ENCODE measurements at regions not wholly inside any gene's neighbourhood (a gene's known extent, or its start where the extent isn't known, plus 50 kb on each side); places are given as distances from the start of the nearest gene placed in this dataset.
A peak's percentile ranks its signal among the peaks of the same experiment; 100 is the strongest.

- WGBS (ENCODE audit: low lambda C conversion rate) = 7% methylated on average over 11 of the region's 11 CpGs
- ChIA-PET CTCF (interaction anchor here (0.8 to 2.4 kb wide), 7 partner anchors 15 to 179 kb away, joined by 3 to 14 read pairs (median 3); no protein-coding TSS in a partner anchor), POLR2A (no interaction called here)
- Histone ChIP-seq H3K9me3 (no peaks in the 10 kb centered on the region), H3K36me3 (replicated peaks in 1 of 2; ENCODE audit: control insufficient read depth in 1 of 2, insufficient read depth in 2 of 2, low read length in 1 of 2) (no peaks in the 10 kb centered on the region), H2AFZ (ENCODE audit: low read depth) (no peak overlapping the region), H3K9me2 (no peaks in the 10 kb centered on the region), H3K4me2 (no peak overlapping the region), H3K4me1 (ENCODE audit: control insufficient read depth in 1 of 2, insufficient read depth in 2 of 2, low read depth in 1 of 2, low read length in 1 of 2) (no peaks in the 10 kb centered on the region; a peak in 1 of 4 replicates), H3K27me3 (ENCODE audit: insufficient read depth) (peaks cover 9% of the 10 kb centered on the region; the same call in 1 of the 2 replicates), H3F3A (replicated peaks; ENCODE audit: insufficient read depth) (no peaks in the 10 kb centered on the region), H4K20me1 (ENCODE audit: insufficient read depth) (no peaks in the 10 kb centered on the region), H3K27ac (ENCODE audit: low read depth in 2 of 2, low read length in 1 of 2) (no peak overlapping the region), H3K4me3 (ENCODE audit: low read depth in 2 of 2, low read length in 1 of 2) (no peak overlapping the region; a peak in 1 of 4 replicates), H3K79me2 (ENCODE audit: insufficient read depth) (no peaks in the 10 kb centered on the region), H3K9ac (no peak overlapping the region)
- TF ChIP-seq SMC3 (IDR thresholded peaks at IDR 0.05; ENCODE audit: low read depth, low read length) (peak; percentile 75), GABPA (IDR thresholded peaks at IDR 0.05; ENCODE audit: low read depth) (no peak), CTCF (IDR thresholded peaks at IDR 0.05) (peak; percentile 89), RAD21 (IDR thresholded peaks at IDR 0.05; ENCODE audit: low read length) (peak; percentile 72), PBX3 (IDR thresholded peaks at IDR 0.05) (no peak)
- DNase-seq = peak; percentile 75
Measured at GRCh38 chr2:105545730-105546627, 147.1 kb upstream of the FHL2 start.

GRCh38 chr2:105544591-105545377 is 145.9 kb upstream of the FHL2 start:
- Histone ChIP-seq H2AFZ (ENCODE audit: low read depth) (no peak overlapping the region), H3K9me3 (no peaks in the 10 kb centered on the region), H3K4me3 (ENCODE audit: low read depth in 2 of 2, low read length in 1 of 2) (no peak overlapping the region), H3K79me2 (ENCODE audit: insufficient read depth) (no peaks in the 10 kb centered on the region), H3K9me2 (no peaks in the 10 kb centered on the region), H3K27me3 (ENCODE audit: insufficient read depth) (peaks cover 9% of the 10 kb centered on the region; the same call in 1 of the 2 replicates), H3K36me3 (replicated peaks in 1 of 2; ENCODE audit: control insufficient read depth in 1 of 2, insufficient read depth in 2 of 2, low read length in 1 of 2) (no peaks in the 10 kb centered on the region), H3K9ac (no peak overlapping the region), H3K4me2 (no peak overlapping the region), H4K20me1 (ENCODE audit: insufficient read depth) (no peaks in the 10 kb centered on the region), H3F3A (replicated peaks; ENCODE audit: insufficient read depth) (no peaks in the 10 kb centered on the region), H3K4me1 (ENCODE audit: control insufficient read depth in 1 of 2, insufficient read depth in 2 of 2, low read depth in 1 of 2, low read length in 1 of 2) (no peaks in the 10 kb centered on the region; a peak in 1 of 4 replicates), H3K27ac (ENCODE audit: low read depth in 2 of 2, low read length in 1 of 2) (no peak overlapping the region)
- DNase-seq = no peak
- POLR2A ChIA-PET = no interaction called here
- 53% methylated on average over 12 of the region's 12 CpGs for WGBS (ENCODE audit: low lambda C conversion rate)
- CTCF ChIA-PET = interaction anchor here (0.7 to 2.0 kb wide), 11 partner anchors 10 to 548 kb away, joined by 3 to 13 read pairs (median 3); no protein-coding TSS in a partner anchor
- no peak for TF ChIP-seq USF1 (IDR thresholded peaks at IDR 0.05; ENCODE audit: borderline replicate concordance, low read depth)
- no peak for TF ChIP-seq EZH2phosphoT487 (IDR thresholded peaks at IDR 0.05; ENCODE audit: borderline replicate concordance, low read depth)
- no peak for TF ChIP-seq YY1 (IDR thresholded peaks at IDR 0.05; ENCODE audit: low read depth)
- TF ChIP-seq CTCF (IDR thresholded peaks at IDR 0.05) = no peak
- no peak for TF ChIP-seq MXI1 (IDR thresholded peaks at IDR 0.05; ENCODE audit: low read depth, low read length)
- TF ChIP-seq TCF12 (IDR thresholded peaks at IDR 0.05) = no peak
- no peak for TF ChIP-seq SIN3A (IDR thresholded peaks at IDR 0.05; ENCODE audit: borderline replicate concordance, low read depth, low read length)
- TF ChIP-seq MEF2A (IDR thresholded peaks at IDR 0.05; ENCODE audit: borderline replicate concordance, low read depth) = no peak
- TF ChIP-seq NFIC (IDR thresholded peaks at IDR 0.05; ENCODE audit: borderline replicate concordance) = no peak
- TF ChIP-seq GATA2 (CRISPR knock-in tag; IDR thresholded peaks at IDR 0.05) = no peak
- no peak for TF ChIP-seq EP300 (IDR thresholded peaks at IDR 0.05; ENCODE audit: borderline replicate concordance in 1 of 2, low read depth in 1 of 2, low read length in 1 of 2)
- TF ChIP-seq USF2 (IDR thresholded peaks at IDR 0.05; ENCODE audit: borderline replicate concordance, low read depth, low read length) = no peak
- no peak for TF ChIP-seq RAD21 (IDR thresholded peaks at IDR 0.05; ENCODE audit: low read length)
- no peak for TF ChIP-seq FOXM1 (IDR thresholded peaks at IDR 0.05; ENCODE audit: low read depth)
- no peak for TF ChIP-seq CHD2 (IDR thresholded peaks at IDR 0.05; ENCODE audit: low read length, partially characterized antibody)

Data from SK-N-SH (cell line).